Activated CD8-positive, alpha-beta memory T cell treated with anti-CD3 and anti-CD28 coated beads, Interleukin-2, amount 50 U/mL, for 48 hours (primary cell): ENCODE measurements at regions not wholly inside any gene's neighbourhood (a gene's known extent, or its start where the extent isn't known, plus 50 kb on each side); places are given as distances from the start of the nearest gene placed in this dataset.
"Not testable (repeated sequence)": the region's sequence is repeated elsewhere in the genome, so short reads cannot be mapped to it uniquely, and the experiment has no call there.

Source experiments
- DNase-seq: peaks from one replicate; pipeline ENCODE4 v3.0.0-alpha.2; 2020

GRCh38 chr5:138647261-138647788 lies 72.1 kb upstream of the HSPA9 start:
- no peak for DNase-seq

- DNase-seq, result no peak
Measured at GRCh38 chr5:138646671-138647070, 71.5 kb upstream of the HSPA9 start.

GRCh38 chr5:138645778-138646575 lies 70.8 kb upstream of the HSPA9 start:
- DNase-seq, result no peak

GRCh38 chr5:138643040-138643791 lies 68.0 kb upstream of the HSPA9 start:
- DNase-seq, result no peak

GRCh38 chr5:138641547-138642298 lies 66.5 kb upstream of the HSPA9 start:
- DNase-seq, result peak; percentile 97

GRCh38 chr5:138640646-138641254 lies 65.5 kb upstream of the HSPA9 start:
- no peak for DNase-seq

GRCh38 chr5:138640138-138640537 lies 64.9 kb upstream of the HSPA9 start:
- DNase-seq, result no peak

- no peak for DNase-seq
Measured at GRCh38 chr5:138639326-138639725, 64.1 kb upstream of the HSPA9 start.

GRCh38 chr5:138637256-138637655 lies 62.1 kb upstream of the HSPA9 start:
- DNase-seq, result no peak

- no peak for DNase-seq
Measured at GRCh38 chr5:138636398-138636944, 61.3 kb upstream of the HSPA9 start.

GRCh38 chr5:138635708-138636107 lies 60.5 kb upstream of the HSPA9 start:
- DNase-seq, result no peak

- no peak for DNase-seq
Measured at GRCh38 chr5:138635265-138635664, 60.1 kb upstream of the HSPA9 start.

- DNase-seq, result not testable (repeated sequence)
Measured at GRCh38 chr5:138634804-138635203, 59.6 kb upstream of the HSPA9 start.

GRCh38 chr5:138632900-138633489 lies 57.8 kb upstream of the HSPA9 start:
- no peak for DNase-seq

- DNase-seq, result no peak
Measured at GRCh38 chr5:138631096-138631928, 56.1 kb upstream of the HSPA9 start.

- no peak for DNase-seq
Measured at GRCh38 chr5:138629392-138629791, 54.2 kb upstream of the HSPA9 start.

GRCh38 chr5:138626333-138626944 lies 51.2 kb upstream of the HSPA9 start:
- DNase-seq, result no peak

- DNase-seq, result no peak
Measured at GRCh38 chr5:138625134-138625533, 49.9 kb upstream of the HSPA9 start.
